ENCODE measurements at regions not wholly inside any gene's neighbourhood (a gene's known extent, or its start where the extent isn't known, plus 50 kb on each side); places are given as distances from the start of the nearest gene placed in this dataset.

GRCh38 chr3:43871627-43872245 is 181.0 kb downstream of the ABHD5 start:
- Histone ChIP-seq H3K4me3 (no peak overlapping the region), H3K79me2 (ENCODE audit: control insufficient read depth, insufficient read depth, low read length) (no peaks in the 10 kb centered on the region), H3K27ac (ENCODE audit: control insufficient read depth, insufficient read depth) (no peak overlapping the region), H3K4me1 (ENCODE audit: control insufficient read depth, insufficient read depth, low read length) (no peaks in the 10 kb centered on the region), H2AFZ (ENCODE audit: control insufficient read depth, low read depth, low read length) (no peak overlapping the region), H3K36me3 (ENCODE audit: control insufficient read depth in 2 of 2, insufficient read depth in 2 of 2, low read length in 1 of 2) (no peaks in the 10 kb centered on the region), H4K20me1 (ENCODE audit: control insufficient read depth, insufficient read depth) (0 out of 2 replicates have a peak, but pooled peaks cover 3% of the 10 kb centered on the region), H3K27me3 (replicated peaks in 1 of 2; ENCODE audit: control insufficient read depth in 2 of 2, insufficient read depth in 2 of 2, low read length in 1 of 2) (peaks cover 1 to 10% of the 10 kb centered on the region in 2 experiments; a peak in 2 of 4 replicates), H3K9me3 (replicated peaks; ENCODE audit: control insufficient read depth, insufficient read depth, low read length) (no peaks in the 10 kb centered on the region), H3K4me2 (ENCODE audit: control insufficient read depth, insufficient read depth) (no peak overlapping the region), H3K9ac (ENCODE audit: control insufficient read depth, insufficient read depth, low read length) (no peak overlapping the region)
- no TSS peak for BruUV-seq (replicated peaks)
- CTCF ChIA-PET: no interaction called here
- ATAC-seq (no peak), DNase-seq (ENCODE audit: low read depth, low spot score) (no peak), FAIRE-seq (no peak)
- RAD21 ChIA-PET (ENCODE audit: unreplicated experiment): no interaction called here
- WGBS (ENCODE audit: insufficient coverage, insufficient replicate concordance, low lambda C conversion rate, missing lambda C conversion rate): 8% methylated on average over 9 of the region's 9 CpGs
- intact Hi-C loops (cut with micrococcal nuclease; ENCODE audit: unreplicated experiment) (no loop called here), in situ Hi-C loops (cut with MboI) (no loop called here)
- SMC1A ChIA-PET (ENCODE audit: uncharacterized antibody, unreplicated experiment): interaction anchor here (1.1 to 1.4 kb wide), 2 partner anchors 16 to 331 kb away, joined by 3 to 4 read pairs; no protein-coding TSS in a partner anchor
- POLR2A ChIA-PET: no interaction called here
- TF ChIP-seq CHD2 (IDR thresholded peaks at IDR 0.05; ENCODE audit: borderline replicate concordance, low read depth, low read length) (no peak), ZBTB4 (CRISPR knock-in tag; IDR thresholded peaks at IDR 0.05) (no peak), SMAD1 (IDR thresholded peaks at IDR 0.05; ENCODE audit: low read depth, partially characterized antibody) (no peak), CHD1 (IDR thresholded peaks at IDR 0.05; ENCODE audit: low read depth, low read length) (no peak), STAT1 (conservative IDR thresholded peaks at IDR 0.05) (no peak), KLF5 (IDR thresholded peaks at IDR 0.05; ENCODE audit: partially characterized antibody) (no peak), KDM1A (IDR thresholded peaks at IDR 0.05; ENCODE audit: borderline replicate concordance) (no peak), IRF3 (IDR thresholded peaks at IDR 0.05) (no peak), SIX5 (IDR thresholded peaks at IDR 0.05; ENCODE audit: low read depth, low read length, severe bottlenecking) (no peak), NFYA (IDR thresholded peaks at IDR 0.05; ENCODE audit: borderline replicate concordance, low read depth, low read length) (no peak), POLR2AphosphoS5 (IDR thresholded peaks at IDR 0.05; ENCODE audit: low read length) (no peak), USF2 (IDR thresholded peaks at IDR 0.05; ENCODE audit: borderline replicate concordance, low read depth, low read length) (no peak), KAT2A (conservative IDR thresholded peaks at IDR 0.05; ENCODE audit: control insufficient read depth, low read depth, low read length) (no peak), BACH1 (IDR thresholded peaks at IDR 0.05; ENCODE audit: borderline replicate concordance) (no peak)
